ENCODE measurements at regions not wholly inside any gene's neighbourhood (a gene's known extent, or its start where the extent isn't known, plus 50 kb on each side); places are given as distances from the start of the nearest gene placed in this dataset.
"Not testable (repeated sequence)": the region's sequence is repeated elsewhere in the genome, so short reads cannot be mapped to it uniquely, and the experiment has no call there.

GRCh38 chr6:13872006-13872405 lies 52.7 kb upstream of the RNF182 start:
- TF ChIP-seq POLR2AphosphoS5, POLR2A (IDR thresholded peaks at IDR 0.05): not testable (repeated sequence)
- TF ChIP-seq, protein P1, sequence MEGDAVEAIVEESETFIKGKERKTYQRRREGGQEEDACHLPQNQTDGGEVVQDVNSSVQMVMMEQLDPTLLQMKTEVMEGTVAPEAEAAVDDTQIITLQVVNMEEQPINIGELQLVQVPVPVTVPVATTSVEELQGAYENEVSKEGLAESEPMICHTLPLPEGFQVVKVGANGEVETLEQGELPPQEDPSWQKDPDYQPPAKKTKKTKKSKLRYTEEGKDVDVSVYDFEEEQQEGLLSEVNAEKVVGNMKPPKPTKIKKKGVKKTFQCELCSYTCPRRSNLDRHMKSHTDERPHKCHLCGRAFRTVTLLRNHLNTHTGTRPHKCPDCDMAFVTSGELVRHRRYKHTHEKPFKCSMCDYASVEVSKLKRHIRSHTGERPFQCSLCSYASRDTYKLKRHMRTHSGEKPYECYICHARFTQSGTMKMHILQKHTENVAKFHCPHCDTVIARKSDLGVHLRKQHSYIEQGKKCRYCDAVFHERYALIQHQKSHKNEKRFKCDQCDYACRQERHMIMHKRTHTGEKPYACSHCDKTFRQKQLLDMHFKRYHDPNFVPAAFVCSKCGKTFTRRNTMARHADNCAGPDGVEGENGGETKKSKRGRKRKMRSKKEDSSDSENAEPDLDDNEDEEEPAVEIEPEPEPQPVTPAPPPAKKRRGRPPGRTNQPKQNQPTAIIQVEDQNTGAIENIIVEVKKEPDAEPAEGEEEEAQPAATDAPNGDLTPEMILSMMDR (IDR thresholded peaks at IDR 0.05), result not testable (repeated sequence)
